ENCODE measurements at regions not wholly inside any gene's neighbourhood (a gene's known extent, or its start where the extent isn't known, plus 50 kb on each side); places are given as distances from the start of the nearest gene placed in this dataset.
A peak's percentile ranks its signal among the peaks of the same experiment; 100 is the strongest.
"Not testable (repeated sequence)": the region's sequence is repeated elsewhere in the genome, so short reads cannot be mapped to it uniquely, and the experiment has no call there.

DNA sequence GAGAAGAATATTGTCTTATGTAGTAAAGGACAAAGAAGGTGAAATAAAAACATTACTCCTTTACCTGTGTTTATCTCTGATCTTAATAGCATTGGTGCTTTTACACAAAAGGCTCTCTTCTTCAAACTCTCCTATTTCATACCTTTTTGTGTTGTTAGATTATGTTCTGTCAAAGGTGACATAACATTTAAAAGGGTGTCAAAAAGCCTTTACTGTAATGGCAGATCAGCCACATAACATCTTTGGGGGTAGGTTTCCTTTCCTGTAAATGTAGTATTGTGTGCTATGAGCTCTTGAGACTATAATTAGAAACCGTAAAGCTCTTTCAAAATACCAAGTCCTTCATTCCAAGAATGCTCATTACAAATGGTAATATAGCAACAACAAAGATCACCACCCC is 400.1 kb downstream of the LNPK start:
- WGBS, 2 experiments, result 91% methylated on average over 1 of the region's 1 CpG; no CpG with 5 or more reads in 1 of the 2 experiments
- H3K4me1 ChIP-seq (ENCODE audit: control insufficient read depth, insufficient read depth, low read length), result peaks cover 21% of the 10 kb centered on the region

DNA sequence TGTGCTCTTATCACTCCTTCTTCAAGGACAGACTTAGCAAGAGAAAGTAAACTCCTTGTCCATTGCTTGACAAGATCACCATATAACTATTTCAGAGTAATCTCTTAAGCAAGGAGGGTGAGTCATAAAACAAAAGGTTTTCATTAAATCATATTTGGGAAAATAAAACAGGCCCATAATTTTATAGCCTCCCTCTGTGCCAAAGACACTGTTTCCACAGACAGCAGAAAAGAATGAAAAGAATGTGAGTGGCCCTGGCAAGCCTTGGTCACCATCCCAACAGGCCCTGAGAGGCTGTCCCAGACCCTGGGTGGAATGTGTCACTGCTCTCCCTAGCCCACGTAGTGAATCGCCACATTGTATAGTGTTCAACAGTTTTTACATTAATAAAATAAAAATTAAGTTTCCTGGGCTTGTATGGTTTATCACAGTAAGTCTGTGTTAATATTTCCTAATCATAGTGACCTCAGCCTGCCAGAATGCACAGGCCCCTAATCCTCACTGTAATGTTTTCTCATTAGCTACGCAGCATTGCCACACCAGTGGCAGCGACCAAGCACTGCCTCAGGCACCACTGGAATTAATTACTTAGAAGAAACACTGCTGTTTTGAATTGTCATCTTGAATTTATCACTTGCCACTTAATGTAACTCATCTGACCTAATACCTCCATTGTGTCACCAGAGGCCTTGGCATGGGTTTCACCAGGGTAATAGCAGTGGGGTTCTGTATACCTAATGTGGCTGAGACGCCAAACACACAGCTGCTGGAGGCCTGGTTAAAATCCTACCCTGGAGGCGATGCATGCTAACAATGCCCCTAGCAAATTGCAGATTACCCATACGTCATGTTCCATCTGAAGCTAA is 401.9 kb downstream of the LNPK start:
- peak overlapping the region; percentile 47 for H3K27ac ChIP-seq (ENCODE audit: insufficient read depth, low read depth, low read length, poor library complexity, severe bottlenecking)
- H3K36me3 ChIP-seq (ENCODE audit: control insufficient read depth, insufficient read depth, low read length), result no peaks in the 10 kb centered on the region
- WGBS, 2 experiments, result 61 to 70% methylated on average over 5 to 7 of the region's 7 CpGs
- peaks cover 18% of the 10 kb centered on the region for H3K4me1 ChIP-seq (ENCODE audit: control insufficient read depth, insufficient read depth, low read length)
- no peaks in the 10 kb centered on the region for H3K27me3 ChIP-seq (ENCODE audit: control insufficient read depth, insufficient read depth, low read length, poor library complexity, severe bottlenecking)
- no peaks in the 10 kb centered on the region for H3K9me3 ChIP-seq (ENCODE audit: control insufficient read depth, low read length)
- no peak overlapping the region for H3K4me3 ChIP-seq (ENCODE audit: insufficient read depth, low read depth, low read length)

More for the DNA sequence above, 400.1 kb downstream of the LNPK start:
- no peaks in the 10 kb centered on the region for H3K36me3 ChIP-seq (ENCODE audit: control insufficient read depth, insufficient read depth, low read length)
- H3K4me3 ChIP-seq (ENCODE audit: insufficient read depth, low read depth, low read length), result no peak overlapping the region
- H3K9me3 ChIP-seq (ENCODE audit: control insufficient read depth, low read length), result no peaks in the 10 kb centered on the region
- H3K27me3 ChIP-seq (ENCODE audit: control insufficient read depth, insufficient read depth, low read length, poor library complexity, severe bottlenecking), result no peaks in the 10 kb centered on the region
- H3K27ac ChIP-seq (ENCODE audit: insufficient read depth, low read depth, low read length, poor library complexity, severe bottlenecking), result no peak overlapping the region

DNA sequence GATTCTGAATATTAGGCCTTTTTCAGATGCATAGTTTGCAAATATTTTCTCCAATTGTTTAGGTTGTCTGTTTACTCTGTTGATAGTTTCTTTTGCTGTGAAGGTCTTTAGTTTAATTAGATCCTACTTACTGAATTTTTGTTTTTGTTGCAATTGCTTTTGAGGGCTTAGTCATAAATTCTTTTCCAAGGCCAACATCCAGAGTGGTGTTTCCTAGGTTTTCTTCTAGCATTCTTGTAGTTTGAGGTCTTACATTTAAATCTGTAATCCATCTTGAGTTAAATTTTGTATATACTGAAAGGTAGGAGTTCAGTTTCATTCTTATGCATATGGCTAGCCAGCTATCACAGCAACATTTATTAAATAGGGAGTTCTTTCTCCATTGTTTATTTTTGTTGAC is 404.8 kb downstream of the LNPK start:
- H3K27ac ChIP-seq (ENCODE audit: insufficient read depth, low read depth, low read length, poor library complexity, severe bottlenecking), result no peak overlapping the region
- no peak overlapping the region for H3K4me3 ChIP-seq (ENCODE audit: insufficient read depth, low read depth, low read length)
- H3K27me3 ChIP-seq (ENCODE audit: control insufficient read depth, insufficient read depth, low read length, poor library complexity, severe bottlenecking), result no peaks in the 10 kb centered on the region
- H3K4me1 ChIP-seq (ENCODE audit: control insufficient read depth, insufficient read depth, low read length), result peaks cover 18% of the 10 kb centered on the region
- H3K36me3 ChIP-seq (ENCODE audit: control insufficient read depth, insufficient read depth, low read length), result no peaks in the 10 kb centered on the region
- H3K9me3 ChIP-seq (ENCODE audit: control insufficient read depth, low read length), result no peaks in the 10 kb centered on the region

DNA sequence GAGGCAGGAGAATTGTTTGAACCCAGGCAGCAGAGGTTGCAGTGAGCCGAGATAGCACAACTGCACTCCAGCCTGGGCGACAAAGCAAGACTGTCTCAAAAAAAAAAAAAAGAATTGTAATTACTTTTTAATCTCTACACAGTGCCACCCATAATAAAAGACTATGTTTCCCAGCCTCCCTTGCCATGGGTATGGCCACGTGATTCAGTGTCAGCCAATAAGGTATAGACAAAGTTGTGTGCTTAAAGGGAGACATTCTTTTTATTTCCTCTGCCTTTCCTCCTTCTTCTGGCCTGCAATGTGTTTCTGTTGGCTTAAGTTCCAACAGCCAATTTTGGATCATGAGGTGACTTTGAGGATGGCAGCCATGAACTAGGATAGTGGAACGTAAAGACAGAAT is 406.9 kb downstream of the LNPK start:
- Histone ChIP-seq H3K27me3 (ENCODE audit: control insufficient read depth, insufficient read depth, low read length, poor library complexity, severe bottlenecking) (no peaks in the 10 kb centered on the region), H3K27ac (ENCODE audit: insufficient read depth, low read depth, low read length, poor library complexity, severe bottlenecking) (no peak overlapping the region), H3K4me1 (ENCODE audit: control insufficient read depth, insufficient read depth, low read length) (peaks cover 9% of the 10 kb centered on the region), H3K9me3 (ENCODE audit: control insufficient read depth, low read length) (no peaks in the 10 kb centered on the region), H3K36me3 (ENCODE audit: control insufficient read depth, insufficient read depth, low read length) (no peaks in the 10 kb centered on the region), H3K4me3 (ENCODE audit: insufficient read depth, low read depth, low read length) (no peak overlapping the region)
- 96 to 97% methylated on average over 3 to 4 of the region's 4 CpGs for WGBS, 2 experiments

DNA sequence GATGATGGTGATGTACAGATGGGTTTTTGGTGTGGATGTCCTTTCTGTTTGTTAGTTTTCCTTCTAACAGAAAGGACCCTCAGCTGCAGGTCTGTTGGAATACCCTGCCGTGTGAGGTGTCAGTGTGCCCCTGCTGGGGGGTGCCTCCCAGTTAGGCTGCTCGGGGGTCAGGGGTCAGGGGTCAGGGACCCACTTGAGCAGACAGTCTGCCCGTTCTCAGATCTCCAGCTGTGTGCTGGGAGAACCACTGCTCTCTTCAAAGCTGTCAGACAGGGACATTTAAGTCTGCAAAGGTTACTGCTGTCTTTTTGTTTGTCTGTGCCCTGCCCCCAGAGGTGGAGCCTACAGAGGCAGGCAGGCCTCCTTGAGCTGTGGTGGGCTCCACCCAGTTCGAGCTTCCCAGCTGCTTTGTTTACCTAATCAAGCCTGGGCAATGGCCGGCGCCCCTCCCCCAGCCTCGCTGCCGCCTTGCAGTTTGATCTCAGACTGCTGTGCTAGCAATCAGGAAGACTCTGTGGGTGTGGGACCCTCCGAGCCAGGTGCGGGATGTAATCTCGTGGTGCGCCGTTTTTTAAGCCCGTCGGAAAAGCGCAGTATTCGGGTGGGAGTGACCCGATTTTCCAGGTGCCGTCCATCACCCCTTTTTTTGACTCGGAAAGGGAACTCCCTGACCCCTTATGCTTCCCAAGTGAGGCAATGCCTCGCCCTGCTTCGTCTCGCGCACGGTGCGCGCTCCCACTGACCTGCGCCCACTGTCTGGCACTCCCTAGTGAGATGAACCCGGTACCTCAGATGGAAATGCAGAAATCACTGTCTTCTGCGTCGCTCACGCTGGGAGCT is 408.2 kb downstream of the LNPK start:
- H3K27ac ChIP-seq (ENCODE audit: insufficient read depth, low read depth, low read length, poor library complexity, severe bottlenecking); H3K4me3 ChIP-seq (ENCODE audit: insufficient read depth, low read depth, low read length); H3K4me1 ChIP-seq (ENCODE audit: control insufficient read depth, insufficient read depth, low read length); H3K9me3 ChIP-seq (ENCODE audit: control insufficient read depth, low read length); H3K27me3 ChIP-seq (ENCODE audit: control insufficient read depth, insufficient read depth, low read length, poor library complexity, severe bottlenecking); H3K36me3 ChIP-seq (ENCODE audit: control insufficient read depth, insufficient read depth, low read length): not testable (repeated sequence)
- WGBS, 2 experiments, result 67 to 71% methylated on average over 31 of the region's 32 CpGs

DNA sequence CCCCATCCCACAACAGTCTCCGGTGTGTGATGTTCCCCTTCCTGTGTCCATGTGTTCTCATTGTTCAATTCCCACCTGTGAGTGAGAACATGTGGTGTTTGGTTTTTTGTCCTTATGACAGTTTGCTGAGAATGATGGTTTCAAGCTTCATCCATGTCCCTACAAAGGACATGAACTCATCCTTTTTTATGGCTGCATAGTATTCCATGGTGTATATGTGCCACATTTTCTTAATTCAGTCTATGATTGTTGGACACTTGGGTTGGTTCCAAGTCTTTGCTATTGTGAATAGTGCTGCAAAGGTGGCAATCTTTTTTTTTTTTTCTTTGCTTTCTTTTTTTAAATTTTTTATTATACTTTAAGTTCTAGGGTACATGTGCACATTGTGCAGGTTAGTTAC is 406.7 kb upstream of the ATP5MC3 start:
- H3K4me1 ChIP-seq (ENCODE audit: control insufficient read depth, insufficient read depth, low read length); H3K4me3 ChIP-seq (ENCODE audit: insufficient read depth, low read depth, low read length); H3K27ac ChIP-seq (ENCODE audit: insufficient read depth, low read depth, low read length, poor library complexity, severe bottlenecking); H3K27me3 ChIP-seq (ENCODE audit: control insufficient read depth, insufficient read depth, low read length, poor library complexity, severe bottlenecking); H3K36me3 ChIP-seq (ENCODE audit: control insufficient read depth, insufficient read depth, low read length); H3K9me3 ChIP-seq (ENCODE audit: control insufficient read depth, low read length): not testable (repeated sequence)
- no CpG with 5 or more reads among the region's 1 CpG for WGBS, 2 experiments

DNA sequence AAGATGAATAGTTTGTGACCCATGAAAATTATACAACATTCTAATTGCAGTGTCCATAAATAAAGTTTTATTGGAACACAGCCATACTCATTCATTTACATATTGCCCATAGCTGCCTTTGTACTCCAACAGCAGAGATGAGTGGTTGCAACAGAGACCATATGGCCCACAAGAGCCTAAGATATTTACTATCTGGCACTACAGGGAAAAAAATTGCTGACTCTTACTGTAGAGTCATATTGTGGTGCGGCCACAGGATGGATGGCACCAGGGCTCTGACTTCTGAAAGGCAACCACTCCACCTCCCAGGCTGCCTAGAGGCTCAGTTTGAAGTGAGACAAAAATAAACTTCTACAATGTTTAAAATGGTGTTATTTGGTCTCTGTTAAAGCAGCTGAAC is 404.0 kb upstream of the ATP5MC3 start:
- Histone ChIP-seq H3K27ac (ENCODE audit: insufficient read depth, low read depth, low read length, poor library complexity, severe bottlenecking) (no peak overlapping the region), H3K36me3 (ENCODE audit: control insufficient read depth, insufficient read depth, low read length) (no peaks in the 10 kb centered on the region), H3K4me1 (ENCODE audit: control insufficient read depth, insufficient read depth, low read length) (no peaks in the 10 kb centered on the region), H3K27me3 (ENCODE audit: control insufficient read depth, insufficient read depth, low read length, poor library complexity, severe bottlenecking) (no peaks in the 10 kb centered on the region), H3K4me3 (ENCODE audit: insufficient read depth, low read depth, low read length) (no peak overlapping the region), H3K9me3 (ENCODE audit: control insufficient read depth, low read length) (no peaks in the 10 kb centered on the region)
- WGBS, 2 experiments, result 86 to 100% methylated on average over 1 of the region's 1 CpG

DNA sequence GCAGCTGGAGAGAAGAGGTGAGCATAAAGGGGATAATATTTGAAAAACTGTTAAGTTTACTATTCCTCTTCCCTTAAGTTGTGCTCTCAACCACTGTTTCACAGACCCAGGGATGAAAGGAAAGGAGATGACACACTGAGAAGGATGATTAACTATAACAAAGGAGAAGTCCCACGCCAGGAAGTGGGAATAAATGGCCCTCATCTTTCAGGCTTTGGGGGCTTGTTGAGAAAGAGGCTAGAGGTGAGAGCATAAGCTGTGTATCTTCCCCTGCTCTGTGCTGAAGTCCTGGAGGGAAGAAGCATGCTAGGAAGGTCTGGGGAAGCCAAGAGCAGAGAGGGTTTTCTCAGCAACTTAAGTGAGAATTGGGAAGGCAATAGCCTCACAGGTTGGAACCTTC is 399.1 kb upstream of the ATP5MC3 start:
- H3K9me3 ChIP-seq (ENCODE audit: control insufficient read depth, low read length), result no peaks in the 10 kb centered on the region
- no peaks in the 10 kb centered on the region for H3K27me3 ChIP-seq (ENCODE audit: control insufficient read depth, insufficient read depth, low read length, poor library complexity, severe bottlenecking)
- H3K4me1 ChIP-seq (ENCODE audit: control insufficient read depth, insufficient read depth, low read length), result peaks cover 7% of the 10 kb centered on the region
- H3K27ac ChIP-seq (ENCODE audit: insufficient read depth, low read depth, low read length, poor library complexity, severe bottlenecking), result no peak overlapping the region
- H3K36me3 ChIP-seq (ENCODE audit: control insufficient read depth, insufficient read depth, low read length), result no peaks in the 10 kb centered on the region
- no peak overlapping the region for H3K4me3 ChIP-seq (ENCODE audit: insufficient read depth, low read depth, low read length)
- 50 to 55% methylated on average over 1 of the region's 1 CpG for WGBS, 2 experiments

DNA sequence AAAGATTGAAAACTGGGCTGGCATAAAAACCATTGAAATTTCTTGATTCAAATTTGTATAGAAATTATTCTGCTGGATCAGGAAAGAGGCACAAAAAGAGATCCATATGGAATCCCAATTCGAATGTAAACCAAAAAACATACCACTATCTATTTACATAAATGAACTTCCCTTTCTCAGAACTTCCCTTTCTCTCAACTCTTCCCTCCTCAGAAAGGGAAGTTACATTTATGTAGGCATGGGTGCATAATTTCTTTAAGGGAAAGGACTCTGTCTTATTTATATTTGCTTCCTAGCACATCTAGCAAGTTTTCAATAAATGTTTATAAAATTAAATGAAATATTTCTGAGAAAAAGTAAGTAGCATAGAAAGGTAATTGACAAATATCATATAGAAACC is 398.1 kb upstream of the ATP5MC3 start:
- no peaks in the 10 kb centered on the region for H3K27me3 ChIP-seq (ENCODE audit: control insufficient read depth, insufficient read depth, low read length, poor library complexity, severe bottlenecking)
- H3K4me1 ChIP-seq (ENCODE audit: control insufficient read depth, insufficient read depth, low read length), result peaks cover 7% of the 10 kb centered on the region
- no peaks in the 10 kb centered on the region for H3K36me3 ChIP-seq (ENCODE audit: control insufficient read depth, insufficient read depth, low read length)
- H3K27ac ChIP-seq (ENCODE audit: insufficient read depth, low read depth, low read length, poor library complexity, severe bottlenecking), result no peak overlapping the region
- no peak overlapping the region for H3K4me3 ChIP-seq (ENCODE audit: insufficient read depth, low read depth, low read length)
- no peaks in the 10 kb centered on the region for H3K9me3 ChIP-seq (ENCODE audit: control insufficient read depth, low read length)
- 79 to 100% methylated on average over 1 of the region's 1 CpG for WGBS, 2 experiments

DNA sequence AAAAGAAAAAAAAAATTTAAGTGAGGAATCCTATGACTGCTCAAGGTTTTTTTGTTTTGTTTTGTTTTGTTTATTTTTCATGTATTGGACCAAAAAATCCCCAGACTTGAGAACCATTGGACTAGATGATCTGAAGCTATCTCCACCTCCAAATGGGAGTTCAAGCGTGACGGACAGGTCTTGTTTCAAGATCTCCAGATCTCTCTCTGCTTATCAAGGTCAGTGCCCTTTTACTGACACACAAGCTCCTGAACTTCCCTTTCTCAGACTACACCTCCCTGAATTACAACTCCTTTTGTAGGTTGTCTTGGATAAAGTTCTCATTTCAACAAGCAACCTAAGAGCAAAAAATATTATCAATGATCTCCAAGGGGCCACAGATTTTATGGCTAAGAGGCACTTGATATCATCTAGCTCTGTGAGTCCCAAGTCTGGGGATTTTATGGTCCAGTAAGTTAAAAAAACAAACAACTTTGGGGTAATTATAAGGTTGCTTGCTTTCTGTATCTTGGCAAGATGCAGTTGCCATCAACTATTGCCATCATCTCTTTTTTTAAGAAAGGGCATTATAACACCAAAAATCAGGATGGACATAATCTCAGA is 396.0 kb upstream of the ATP5MC3 start:
- H3K4me3 ChIP-seq (ENCODE audit: insufficient read depth, low read depth, low read length), result no peak overlapping the region
- WGBS, 2 experiments, result 91 to 94% methylated on average over 2 of the region's 2 CpGs
- H3K4me1 ChIP-seq (ENCODE audit: control insufficient read depth, insufficient read depth, low read length), result peaks cover 7% of the 10 kb centered on the region
- H3K27ac ChIP-seq (ENCODE audit: insufficient read depth, low read depth, low read length, poor library complexity, severe bottlenecking), result no peak overlapping the region
- H3K36me3 ChIP-seq (ENCODE audit: control insufficient read depth, insufficient read depth, low read length), result no peaks in the 10 kb centered on the region
- H3K27me3 ChIP-seq (ENCODE audit: control insufficient read depth, insufficient read depth, low read length, poor library complexity, severe bottlenecking), result no peaks in the 10 kb centered on the region
- no peaks in the 10 kb centered on the region for H3K9me3 ChIP-seq (ENCODE audit: control insufficient read depth, low read length)
